GM19455 (cell line): ENCODE measurements at regions not wholly inside any gene's neighbourhood (a gene's known extent, or its start where the extent isn't known, plus 50 kb on each side); places are given as distances from the start of the nearest gene placed in this dataset.

ENCODE experiments used
- ATAC-seq: cut with Tn5 transposase; IDR thresholded peaks from one replicate; pipeline ENCODE4 v1.9.1; 2021; ENCODE audit not compliant: unreplicated experiment

- peak; percentile 76 for ATAC-seq
These were observed 138.3 kb upstream of the ID2 start for GRCh38 chr2:8543383-8544170.

DNA sequence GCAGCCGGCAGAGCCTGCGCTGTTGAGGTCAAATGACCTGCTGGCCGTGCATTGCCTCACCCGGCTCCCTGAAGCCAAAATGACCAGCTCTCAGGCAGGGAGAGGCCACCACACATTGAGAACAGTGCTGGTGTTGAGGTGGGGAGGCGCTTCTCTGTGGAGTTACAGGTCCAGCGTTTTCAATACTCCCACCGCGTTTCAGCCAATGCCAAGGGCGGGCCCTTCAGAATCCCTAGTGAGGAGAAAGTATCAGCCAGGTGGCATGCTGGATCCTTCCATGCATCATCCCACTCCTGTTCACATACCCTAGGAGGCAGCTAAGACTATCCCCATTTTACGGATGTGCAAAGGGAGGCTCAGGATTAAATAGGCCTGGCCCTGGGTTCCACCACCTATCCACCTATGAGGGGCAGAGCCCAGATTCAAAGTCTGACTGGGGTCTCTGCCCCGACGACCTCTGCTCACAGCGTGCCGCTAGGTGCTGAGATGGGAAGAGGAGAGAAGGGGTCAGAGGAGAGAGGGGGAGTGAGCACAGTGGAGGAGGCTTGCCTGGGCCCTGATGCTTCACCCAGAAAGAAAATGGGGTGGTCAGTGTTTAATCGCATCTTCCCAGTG is 137.6 kb upstream of the ID2 start:
- no peak for ATAC-seq

DNA sequence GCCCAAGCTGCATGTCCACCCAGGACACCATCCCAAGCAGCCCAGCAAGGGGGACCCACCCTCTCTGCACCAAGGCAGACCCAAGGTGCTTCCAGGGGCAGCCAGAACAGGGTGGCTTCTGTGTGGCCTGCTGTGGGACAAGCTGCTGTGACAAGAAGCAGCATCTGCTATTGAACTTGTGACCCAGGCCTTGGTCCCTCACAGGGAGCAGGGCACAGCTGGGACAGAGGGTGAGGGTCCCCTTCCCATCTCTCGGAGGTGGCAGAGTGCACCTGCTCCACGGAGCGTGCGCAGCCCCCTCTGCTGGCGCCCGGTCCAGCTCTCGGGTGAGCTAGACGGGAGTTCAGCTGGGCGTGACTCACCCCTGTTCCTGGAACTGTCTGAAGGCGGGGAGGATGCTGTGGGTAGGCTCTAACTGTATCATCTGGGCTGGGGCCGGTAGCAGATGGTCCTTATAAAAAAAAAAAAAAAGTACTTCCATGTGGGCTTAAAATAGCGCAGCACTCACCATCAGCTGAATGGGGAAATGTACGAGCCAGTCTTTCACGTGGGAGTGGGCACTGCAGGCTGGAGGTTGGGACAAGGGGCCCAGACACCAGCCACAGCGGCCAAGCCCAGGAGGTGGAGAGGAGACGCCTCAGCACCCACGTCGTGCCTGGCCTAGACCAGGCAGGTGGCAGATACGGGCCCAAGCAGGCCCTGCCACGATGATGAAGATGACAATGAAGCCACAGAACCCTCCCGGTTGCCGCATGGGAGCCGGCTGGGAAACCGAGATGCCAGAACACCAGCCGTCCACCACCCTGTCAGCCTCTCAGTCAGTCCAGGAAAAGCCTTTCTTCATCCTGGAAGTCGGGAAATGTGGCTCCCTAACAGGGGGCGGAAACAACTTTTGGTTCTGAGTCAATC is 136.8 kb upstream of the ID2 start:
- ATAC-seq, result peak; percentile 52

GRCh38 chr2:8545695-8546611 is 135.9 kb upstream of the ID2 start:
- ATAC-seq, result no peak

DNA sequence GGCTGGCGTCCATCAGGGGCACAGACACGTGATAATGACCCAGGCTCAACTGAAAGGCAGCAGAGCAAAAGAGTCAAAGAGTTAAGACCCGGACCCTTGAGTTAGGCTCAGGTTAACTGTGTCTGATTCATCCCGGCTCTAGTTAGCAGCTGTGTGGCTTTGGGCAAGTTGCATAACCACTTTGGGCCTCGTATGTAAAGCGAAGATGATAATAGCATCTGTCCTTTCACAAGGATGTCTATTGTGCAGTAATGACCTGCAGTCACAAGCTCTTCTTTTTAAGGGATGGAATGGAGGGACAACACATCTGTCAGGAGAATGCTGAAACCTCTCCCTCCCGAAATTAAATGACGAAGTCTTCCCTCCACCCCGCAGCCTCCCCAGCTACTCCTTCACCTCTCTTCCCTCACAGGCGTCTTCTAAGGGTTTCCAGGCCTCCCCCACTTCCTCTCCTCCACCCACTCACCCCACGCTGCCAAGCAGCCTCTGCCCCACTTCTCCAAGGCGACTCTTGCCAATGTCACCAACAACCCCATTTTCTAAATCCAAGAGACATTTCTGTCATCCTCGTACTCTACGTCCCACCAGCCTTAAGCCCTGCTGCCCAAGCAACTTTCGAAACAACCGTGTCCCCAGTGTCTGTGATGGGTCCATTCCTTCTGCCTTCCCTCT is 135.1 kb upstream of the ID2 start:
- no peak for ATAC-seq

- ATAC-seq, result no peak
These were observed 134.4 kb upstream of the ID2 start for GRCh38 chr2:8547284-8548064.

DNA sequence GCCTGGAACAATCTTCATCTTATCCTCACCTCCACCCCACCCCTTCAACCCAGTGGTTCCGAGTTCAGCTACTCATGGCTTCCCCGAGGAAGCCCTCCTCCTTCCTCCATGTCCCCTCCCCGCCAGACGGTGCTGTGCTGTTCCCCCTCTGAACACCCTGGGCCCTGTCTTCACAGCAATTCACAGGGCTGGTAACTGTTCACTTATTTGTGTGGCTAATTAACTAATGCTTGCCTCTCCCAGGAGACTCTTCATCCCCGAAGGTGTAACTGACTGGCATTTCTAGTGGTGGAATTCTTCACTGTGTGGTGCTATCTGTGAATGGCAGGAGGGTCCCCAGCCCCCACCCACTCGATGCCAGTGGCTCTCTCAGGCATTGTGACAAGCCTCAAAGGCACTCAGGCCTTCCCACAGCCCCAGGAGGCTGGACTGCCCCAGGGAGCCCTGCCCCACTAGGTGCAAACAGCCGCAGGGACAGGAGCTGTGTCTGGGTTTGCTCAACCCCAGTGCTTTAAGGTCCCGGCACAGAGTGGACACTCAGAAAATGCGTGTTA is 133.7 kb upstream of the ID2 start:
- ATAC-seq, result no peak

DNA sequence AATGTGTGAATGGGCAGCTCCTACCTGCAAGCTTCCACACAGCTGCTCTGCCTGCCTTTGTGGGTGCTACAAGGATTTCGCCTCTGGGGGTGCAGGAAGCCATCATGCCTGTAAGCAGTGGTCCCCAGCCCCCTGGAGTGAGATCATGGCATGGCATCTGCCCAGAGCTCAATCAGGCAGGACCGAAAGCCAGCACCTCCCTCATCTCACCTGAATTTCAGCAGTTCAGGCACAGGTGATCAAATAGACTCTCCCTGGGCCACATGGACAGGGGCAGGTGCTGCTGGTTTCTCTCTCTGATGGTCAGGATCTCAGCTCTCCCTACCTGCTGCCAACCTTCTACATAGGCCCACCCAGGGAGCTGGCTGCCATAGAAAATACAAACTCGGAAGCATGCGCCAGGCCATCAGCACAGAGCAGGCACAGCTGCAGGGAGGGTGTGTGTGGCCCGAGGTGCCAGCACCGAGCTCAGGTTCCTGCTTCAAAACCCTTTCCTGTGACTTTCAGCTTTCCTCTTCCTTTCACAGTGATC is 133.2 kb upstream of the ID2 start:
- no peak for ATAC-seq

- ATAC-seq, result no peak
These were observed 132.5 kb upstream of the ID2 start for GRCh38 chr2:8549273-8549922.

GRCh38 chr2:8549942-8550341 is 131.9 kb upstream of the ID2 start:
- ATAC-seq, result no peak

DNA sequence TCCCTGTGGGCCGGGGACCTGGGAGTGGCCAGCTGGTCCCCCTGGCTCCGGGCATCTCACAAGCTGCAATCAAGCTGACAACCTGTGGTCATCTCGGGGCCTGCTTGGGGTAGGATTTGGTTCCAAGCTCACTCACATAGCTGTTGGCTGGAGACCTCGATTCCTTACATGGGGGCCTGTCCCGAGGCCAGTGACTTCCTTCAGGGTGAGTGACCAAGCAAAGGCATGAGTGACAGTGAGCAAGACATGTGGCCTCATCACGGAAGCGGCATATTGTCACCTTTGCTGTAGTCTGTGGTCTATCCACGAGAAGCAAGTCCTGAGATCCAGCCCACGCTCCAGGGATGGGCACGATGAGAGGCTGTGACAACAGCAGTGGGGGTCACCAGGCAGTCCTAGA is 131.4 kb upstream of the ID2 start:
- no peak for ATAC-seq

- no peak for ATAC-seq
These were observed 130.8 kb upstream of the ID2 start for GRCh38 chr2:8550937-8551621.

DNA sequence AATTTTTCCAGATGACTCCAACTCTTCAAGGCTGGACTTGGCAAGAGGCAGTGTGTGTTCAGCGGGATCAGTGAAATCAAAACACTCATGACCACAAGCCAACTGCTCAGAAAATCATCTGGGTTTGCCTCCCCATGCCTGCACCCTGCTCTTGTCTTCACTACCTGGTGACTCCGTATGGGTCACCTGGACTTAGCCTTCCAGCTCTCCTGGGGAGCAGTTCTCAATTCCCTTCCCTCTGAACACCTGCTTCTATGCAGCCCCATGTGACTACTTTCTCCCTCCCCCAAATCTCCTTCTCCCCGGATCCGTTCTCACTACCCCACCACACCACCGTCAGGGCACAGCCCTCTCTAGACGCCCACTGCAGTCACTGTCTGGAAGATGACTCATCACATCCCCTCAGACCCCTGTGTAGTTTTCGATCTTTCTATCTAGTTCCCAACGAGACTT is 130.2 kb upstream of the ID2 start:
- ATAC-seq, result peak; percentile 52

DNA sequence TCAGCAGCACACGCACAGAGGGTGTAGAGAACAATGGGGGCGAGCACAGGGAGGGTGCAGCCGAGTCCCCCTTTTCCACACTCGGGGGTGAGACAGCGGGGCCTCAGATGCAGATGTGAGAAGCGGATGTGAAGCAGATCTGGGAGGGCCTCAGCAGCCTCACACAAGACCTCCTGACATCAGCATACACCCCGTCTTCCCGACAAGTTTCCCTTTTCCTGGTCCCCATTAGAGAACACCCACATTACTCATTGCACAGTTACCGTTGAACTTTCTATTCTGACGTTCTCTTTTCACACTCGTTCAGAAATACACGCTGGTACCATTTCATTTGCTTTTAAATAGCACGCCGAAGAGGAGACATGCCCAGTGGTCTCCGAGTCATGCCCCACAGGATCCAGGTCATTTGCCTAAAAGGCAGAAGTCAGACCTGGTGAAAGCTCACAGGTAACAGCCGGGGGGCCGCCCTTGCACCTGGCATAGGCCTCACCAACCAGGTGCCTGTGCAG is 129.5 kb upstream of the ID2 start:
- no peak for ATAC-seq

GRCh38 chr2:8553643-8554042 is 128.2 kb upstream of the ID2 start:
- ATAC-seq, result no peak

GRCh38 chr2:8554296-8554806 is 127.5 kb upstream of the ID2 start:
- no peak for ATAC-seq

DNA sequence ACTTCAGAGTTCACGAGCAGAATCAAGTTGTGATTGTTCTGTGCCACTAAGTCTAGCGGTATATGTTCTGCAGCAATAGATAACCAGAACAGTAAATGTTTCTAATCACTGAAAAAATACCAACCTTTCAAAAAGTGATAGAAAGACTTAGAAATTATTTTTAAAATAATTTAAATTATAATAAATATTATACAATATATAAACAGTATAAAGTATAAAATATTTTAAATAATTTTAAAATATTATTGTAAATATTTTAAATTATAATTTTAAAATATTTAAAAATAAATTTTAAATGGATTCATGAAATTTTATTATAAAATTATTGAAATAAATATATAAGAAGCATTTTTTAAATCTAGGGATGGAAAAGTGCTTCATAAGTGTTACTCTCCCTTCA is 126.3 kb upstream of the ID2 start:
- ATAC-seq, result no peak
